ENCODE measurements at regions not wholly inside any gene's neighbourhood (a gene's known extent, or its start where the extent isn't known, plus 50 kb on each side); places are given as distances from the start of the nearest gene placed in this dataset.

- no peak for DNase-seq
Measured at GRCh38 chr14:44131861-44132260, 375.2 kb downstream of the FSCB start.

- no peak for DNase-seq
Measured at GRCh38 chr14:44113769-44114730, 393.0 kb downstream of the FSCB start.

GRCh38 chr14:44112774-44113460 lies 394.2 kb downstream of the FSCB start:
- no peak for DNase-seq

- DNase-seq = no peak
Measured at GRCh38 chr14:44109036-44109435, 398.0 kb downstream of the FSCB start.

GRCh38 chr14:44108601-44109000 lies 398.5 kb downstream of the FSCB start:
- no peak for DNase-seq

GRCh38 chr14:44107156-44107555 lies 399.9 kb downstream of the FSCB start:
- DNase-seq = no peak

GRCh38 chr14:44099743-44100488 lies 407.2 kb downstream of the FSCB start:
- no peak for DNase-seq

- no peak for DNase-seq
Measured at GRCh38 chr14:44081146-44081545, 425.9 kb downstream of the FSCB start.

GRCh38 chr14:44070046-44070445 lies 437.0 kb downstream of the FSCB start:
- no peak for DNase-seq

- DNase-seq = no peak
Measured at GRCh38 chr14:44053422-44053821, 453.7 kb downstream of the FSCB start.

GRCh38 chr14:44041700-44042099 lies 465.4 kb downstream of the FSCB start:
- no peak for DNase-seq

GRCh38 chr14:44040561-44040960 lies 466.5 kb downstream of the FSCB start:
- DNase-seq = no peak

GRCh38 chr14:44036248-44036647 lies 470.8 kb downstream of the FSCB start:
- DNase-seq = no peak

GRCh38 chr14:44035707-44036106 lies 471.4 kb downstream of the FSCB start:
- DNase-seq = no peak

GRCh38 chr14:44030831-44031383 lies 476.2 kb downstream of the FSCB start:
- no peak for DNase-seq

- no peak for DNase-seq
Measured at GRCh38 chr14:44029933-44030332, 477.1 kb downstream of the FSCB start.

GRCh38 chr14:44027397-44027796 lies 479.7 kb downstream of the FSCB start:
- DNase-seq = no peak

- no peak for DNase-seq
Measured at GRCh38 chr14:44010595-44010994, 496.5 kb downstream of the FSCB start.

- no peak for DNase-seq
Measured at GRCh38 chr14:44010071-44010470, 497.0 kb downstream of the FSCB start.

- no peak for DNase-seq
Measured at GRCh38 chr14:44009642-44010041, 497.4 kb downstream of the FSCB start.

GRCh38 chr14:43988989-43989388 lies 518.1 kb downstream of the FSCB start:
- no peak for DNase-seq

- no peak for DNase-seq
Measured at GRCh38 chr14:43983721-43984120, 523.4 kb downstream of the FSCB start.

GRCh38 chr14:43981135-43981768 lies 525.8 kb downstream of the FSCB start:
- DNase-seq = no peak

All from GF-D8 (cell line).